ENCODE measurements at regions not wholly inside any gene's neighbourhood (a gene's known extent, or its start where the extent isn't known, plus 50 kb on each side); places are given as distances from the start of the nearest gene placed in this dataset.
"Not testable (repeated sequence)": the region's sequence is repeated elsewhere in the genome, so short reads cannot be mapped to it uniquely, and the experiment has no call there.

GRCh38 chr5:89307972-89308371, 425.0 kb upstream of the MEF2C start:
- DNase-seq (ENCODE audit: extremely low spot score), result no peak
- TF ChIP-seq CTCF (IDR thresholded peaks at IDR 0.05), result no peak
- no peak for TF ChIP-seq EP300 (IDR thresholded peaks at IDR 0.05)
- TF ChIP-seq POLR2AphosphoS5 (IDR thresholded peaks at IDR 0.05), result no peak
- no peak for TF ChIP-seq POLR2A (IDR thresholded peaks at IDR 0.05; ENCODE audit: low read depth)
- H3K27ac ChIP-seq (replicated peaks in 1 of 4), result no peak overlapping the region
- no peak overlapping the region for H3K4me3 ChIP-seq
- H3K36me3 ChIP-seq, result no peaks in the 10 kb centered on the region
- intact Hi-C loops (cut with DNase I), result no loop called here
- H3K4me1 ChIP-seq, result peaks cover 0 to 6% (median 4%) of the 10 kb centered on the region in 4 donors
- no peaks in the 10 kb centered on the region for H3K9me3 ChIP-seq
- WGBS, result 91% methylated on average over 1 of the region's 1 CpG
- H3K27me3 ChIP-seq, result no peaks in the 10 kb centered on the region

- H3K9me3 ChIP-seq; DNase-seq (ENCODE audit: extremely low spot score); intact Hi-C loops (cut with DNase I); H3K36me3 ChIP-seq; H3K27me3 ChIP-seq; H3K4me3 ChIP-seq; H3K4me1 ChIP-seq; H3K27ac ChIP-seq (replicated peaks in 1 of 4): not testable (repeated sequence)
- 89% methylated on average over 2 of the region's 2 CpGs for WGBS
These were observed 424.2 kb upstream of the MEF2C start for GRCh38 chr5:89307141-89307540.

- DNase-seq (ENCODE audit: extremely low spot score), result no peak
- intact Hi-C loops (cut with DNase I), result no loop called here
- no peak overlapping the region for H3K27ac ChIP-seq (replicated peaks in 1 of 4)
- H3K4me1 ChIP-seq, result no peaks in the 10 kb centered on the region
- H3K27me3 ChIP-seq, result no peaks in the 10 kb centered on the region
- no peaks in the 10 kb centered on the region for H3K9me3 ChIP-seq
- no peak overlapping the region for H3K4me3 ChIP-seq
- TF ChIP-seq EP300 (IDR thresholded peaks at IDR 0.05) (no peak), POLR2A (IDR thresholded peaks at IDR 0.05; ENCODE audit: low read depth) (no peak), POLR2AphosphoS5 (IDR thresholded peaks at IDR 0.05) (no peak), CTCF (IDR thresholded peaks at IDR 0.05) (no peak)
- no peaks in the 10 kb centered on the region for H3K36me3 ChIP-seq
- WGBS, result 83% methylated on average over 4 of the region's 4 CpGs
These were observed 420.1 kb upstream of the MEF2C start for GRCh38 chr5:89303033-89303480.

- H3K27ac ChIP-seq (replicated peaks in 1 of 4), result no peak overlapping the region
- H3K27me3 ChIP-seq, result no peaks in the 10 kb centered on the region
- TF ChIP-seq CTCF (IDR thresholded peaks at IDR 0.05), result no peak
- no peak for TF ChIP-seq EP300 (IDR thresholded peaks at IDR 0.05)
- no peak for TF ChIP-seq POLR2A (IDR thresholded peaks at IDR 0.05; ENCODE audit: low read depth)
- no peak for TF ChIP-seq POLR2AphosphoS5 (IDR thresholded peaks at IDR 0.05)
- no peaks in the 10 kb centered on the region for H3K4me1 ChIP-seq
- intact Hi-C loops (cut with DNase I), result no loop called here
- WGBS, result 75% methylated on average over 5 of the region's 5 CpGs
- H3K4me3 ChIP-seq, result no peak overlapping the region
- no peaks in the 10 kb centered on the region for H3K9me3 ChIP-seq
- H3K36me3 ChIP-seq, result no peaks in the 10 kb centered on the region
- no peak for DNase-seq (ENCODE audit: extremely low spot score)
These were observed 419.3 kb upstream of the MEF2C start for GRCh38 chr5:89302102-89302891.

GRCh38 chr5:89301321-89302025, 418.5 kb upstream of the MEF2C start:
- Histone ChIP-seq H3K4me1 (no peaks in the 10 kb centered on the region), H3K27ac (replicated peaks in 1 of 4) (no peak overlapping the region), H3K4me3 (no peak overlapping the region), H3K9me3 (no peaks in the 10 kb centered on the region), H3K27me3 (no peaks in the 10 kb centered on the region), H3K36me3 (no peaks in the 10 kb centered on the region)
- no peak for TF ChIP-seq CTCF (IDR thresholded peaks at IDR 0.05)
- DNase-seq (ENCODE audit: extremely low spot score), result no peak
- 88% methylated on average over 6 of the region's 6 CpGs for WGBS
- intact Hi-C loops (cut with DNase I), result no loop called here

Data from esophagus muscularis mucosa (tissue), 4 donors.